Ascending aorta (tissue), 2 donors: ENCODE measurements at regions not wholly inside any gene's neighbourhood (a gene's known extent, or its start where the extent isn't known, plus 50 kb on each side); places are given as distances from the start of the nearest gene placed in this dataset.
"Not testable (repeated sequence)": the region's sequence is repeated elsewhere in the genome, so short reads cannot be mapped to it uniquely, and the experiment has no call there.

ENCODE experiments used
- DNase-seq, 2 donors: peaks; one replicate each; pipeline ENCODE4 v3.0.0-alpha.2; 2019; ENCODE audit warnings: low spot score in 2 of 2
- H3K27ac ChIP-seq, 2 donors: fragments of 200-600 bp; sonication (generic); one replicate each; pipeline ENCODE4 v1.5.1; 2016 to 2017; ENCODE audit warnings: mild to moderate bottlenecking in 1 of 2
- H3K27me3 ChIP-seq: fragments of 200-600 bp; sonication (generic); one replicate; pipeline ENCODE4 v1.5.1; 2017
- H3K36me3 ChIP-seq, 2 donors: fragments of 200-600 bp; sonication (generic); one replicate each; pipeline ENCODE4 v1.5.1; 2016
- H3K4me1 ChIP-seq, 2 donors: fragments of 200-600 bp; sonication (generic); one replicate each; pipeline ENCODE4 v1.5.1; 2016 to 2017; ENCODE audit warnings: mild to moderate bottlenecking in 1 of 2
- H3K4me3 ChIP-seq, 2 donors: fragments of 200-600 bp; sonication (generic); one replicate each; pipeline ENCODE4 v1.5.1; 2016 to 2017; ENCODE audit warnings: mild to moderate bottlenecking in 1 of 2
- H3K9me3 ChIP-seq, 2 donors: fragments of 200-600 bp; sonication (generic); one replicate each; pipeline ENCODE4 v1.5.1; 2016
- intact Hi-C: fragments of 100-400 bp; cut with DNase I; formaldehyde crosslinking; loops from one replicate; pipeline ENCODE4 v1.15.1; 2023

GRCh38 chr5:1575491-1575890 is 51.7 kb upstream of the LPCAT1 start:
- H3K4me3 ChIP-seq, H3K27ac ChIP-seq, H3K27me3 ChIP-seq, DNase-seq, H3K9me3 ChIP-seq, intact Hi-C loops, H3K4me1 ChIP-seq: not testable (repeated sequence)
- peaks cover 4 to 15% of the 10 kb centered on the region in 2 donors for H3K36me3 ChIP-seq

DNA sequence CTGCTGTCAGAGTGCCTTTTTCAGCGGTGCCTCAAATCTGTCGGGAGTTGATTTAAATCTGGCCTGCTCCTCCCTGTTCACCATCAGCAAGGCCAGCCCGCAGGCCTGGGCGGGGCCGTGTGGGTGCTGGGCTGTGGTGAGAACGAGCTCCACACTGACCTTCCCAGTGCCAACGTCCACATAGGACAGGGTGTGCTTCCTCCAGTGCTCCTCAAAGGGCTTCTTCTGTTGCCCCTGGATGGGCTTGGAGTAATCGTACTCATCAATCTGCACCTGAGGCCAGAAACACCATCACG is 50.2 kb upstream of the LPCAT1 start:
- H3K9me3 ChIP-seq, DNase-seq, H3K4me1 ChIP-seq, H3K4me3 ChIP-seq, H3K27ac ChIP-seq, H3K27me3 ChIP-seq, intact Hi-C loops: not testable (repeated sequence)
- H3K36me3 ChIP-seq = peaks cover 0 to 11% of the 10 kb centered on the region in 2 donors

GRCh38 chr5:1573217-1574022 is 49.7 kb upstream of the LPCAT1 start:
- intact Hi-C loops, H3K9me3 ChIP-seq, H3K27me3 ChIP-seq, H3K36me3 ChIP-seq, H3K4me1 ChIP-seq, DNase-seq, H3K4me3 ChIP-seq, H3K27ac ChIP-seq: not testable (repeated sequence)
